DMS53 treated with DMSO at 0.1 percent for 48 hours (cell line): ENCODE measurements at regions not wholly inside any gene's neighbourhood (a gene's known extent, or its start where the extent isn't known, plus 50 kb on each side); places are given as distances from the start of the nearest gene placed in this dataset.
"Not testable (repeated sequence)": the region's sequence is repeated elsewhere in the genome, so short reads cannot be mapped to it uniquely, and the experiment has no call there.

ENCODE experiments used
- DNase-seq: peaks from one replicate; lab custom pipeline; 2025; ENCODE audit not compliant: unreplicated experiment; lab: John Stamatoyannopoulos, UW

DNA sequence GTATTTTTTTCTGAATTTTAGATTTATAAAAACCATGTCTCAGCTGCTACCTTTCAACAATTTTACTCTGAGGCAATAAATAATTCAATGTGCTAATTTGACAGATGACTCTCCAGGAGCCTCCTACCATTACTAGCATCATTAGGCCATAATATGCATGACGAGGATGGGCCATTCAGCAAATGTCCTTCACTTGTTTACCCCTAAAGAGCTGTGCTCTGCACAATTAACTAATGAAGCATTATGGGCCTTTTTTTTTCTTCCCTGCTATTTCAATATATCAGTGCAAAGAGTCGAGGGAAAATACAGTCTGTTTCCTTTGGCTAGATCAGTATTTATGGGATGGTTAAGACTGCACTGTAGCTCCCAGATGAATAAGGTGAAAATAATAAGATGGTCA lies 627.2 kb downstream of the ISL1 start:
- DNase-seq, result no peak

DNA sequence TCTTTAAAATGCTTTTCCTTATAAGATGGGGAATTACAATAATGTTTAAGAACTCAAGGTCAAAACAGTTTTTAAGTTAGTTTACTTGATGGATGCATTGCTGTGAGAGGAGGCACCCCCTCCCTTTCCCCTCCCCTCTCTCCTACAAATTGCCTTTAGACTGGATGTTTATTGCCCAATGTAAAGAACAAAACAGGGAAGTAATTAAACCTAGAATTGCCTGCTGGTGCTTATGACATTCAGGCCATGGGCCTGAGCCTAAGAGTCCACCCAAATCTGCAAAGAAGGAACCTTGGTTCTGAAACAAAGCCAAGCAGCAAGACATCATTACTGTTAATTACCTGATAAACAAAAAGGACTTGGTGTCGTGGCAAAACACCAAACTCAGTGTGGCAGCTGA lies 630.3 kb downstream of the ISL1 start:
- peak; percentile 35 for DNase-seq

DNA sequence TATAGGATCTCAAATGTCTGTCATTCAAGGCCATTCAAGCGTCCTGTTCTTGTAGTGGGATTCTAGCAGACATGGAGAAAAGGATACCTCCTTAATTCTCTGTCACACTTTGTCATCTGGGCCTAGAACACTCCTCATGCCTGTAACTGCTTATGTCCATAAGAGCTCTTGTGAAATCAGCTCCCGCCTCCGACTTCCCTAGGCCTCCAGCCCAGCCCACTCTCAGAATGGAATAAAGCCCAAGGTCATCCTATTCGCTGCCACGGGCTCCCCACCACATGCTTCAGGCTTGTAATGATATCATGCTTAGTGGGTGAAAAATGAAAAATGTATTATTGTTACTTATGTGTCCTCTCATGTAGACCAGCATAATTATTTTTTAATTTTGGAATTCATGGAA lies 632.5 kb downstream of the ISL1 start:
- no peak for DNase-seq

DNA sequence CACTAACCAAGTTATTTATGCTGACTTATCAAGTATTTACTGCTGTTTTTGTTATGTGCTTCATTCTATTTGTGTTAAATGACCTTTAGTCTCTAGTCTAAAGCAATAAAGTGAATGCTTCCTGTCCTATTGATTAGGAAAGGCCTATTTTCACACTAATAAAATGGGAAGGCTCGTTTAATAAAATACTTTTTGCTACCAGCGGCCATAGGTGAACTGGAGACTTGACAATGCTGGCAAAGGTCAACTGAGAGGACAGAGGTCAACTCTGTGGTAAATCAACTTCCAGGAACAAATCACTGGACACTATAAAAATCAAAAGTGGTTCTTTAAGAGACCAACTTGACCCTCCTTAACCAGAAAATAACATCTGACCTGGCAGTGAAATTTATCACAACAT lies 634.3 kb downstream of the ISL1 start:
- DNase-seq, result no peak

DNA sequence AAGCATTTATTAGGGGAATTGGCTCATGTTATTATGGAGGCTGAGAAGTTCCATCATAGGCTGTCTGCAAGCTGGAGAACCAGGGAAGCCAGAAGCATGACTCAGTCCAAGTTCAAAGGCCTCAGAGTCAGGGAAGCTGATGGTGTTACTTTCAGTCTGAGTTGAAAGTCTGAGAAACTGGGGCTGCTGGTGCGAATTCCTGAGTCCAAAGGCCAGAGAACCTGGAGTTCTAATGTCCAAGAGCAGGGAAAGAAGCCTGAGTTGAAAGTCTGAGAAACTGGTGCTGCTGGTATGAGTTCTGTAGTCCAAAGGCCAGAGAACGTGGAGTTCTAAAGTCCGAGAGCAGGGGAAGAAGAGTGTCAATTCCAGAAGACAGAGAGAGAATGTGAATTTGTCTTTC lies 641.1 kb downstream of the ISL1 start:
- DNase-seq, result no peak

DNA sequence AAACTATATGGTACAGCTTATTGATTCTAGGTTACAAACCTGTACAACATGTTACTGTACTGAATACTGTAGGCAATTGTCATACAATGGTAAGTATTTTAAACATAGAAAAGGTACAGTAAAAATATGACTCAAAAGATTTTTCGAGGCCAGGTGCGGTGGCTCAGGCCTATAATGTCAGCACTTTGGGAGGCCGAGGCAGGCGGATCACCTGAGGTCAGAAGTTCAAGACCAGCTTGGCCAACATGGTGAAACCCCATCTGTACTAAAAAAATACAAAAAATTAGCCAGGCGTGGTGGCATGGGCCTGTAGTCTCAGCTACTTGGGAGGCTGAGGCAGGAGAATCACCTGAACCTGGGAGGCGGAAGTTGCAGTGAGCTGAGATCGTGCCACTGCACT lies 646.6 kb downstream of the ISL1 start:
- not testable (repeated sequence) for DNase-seq

DNA sequence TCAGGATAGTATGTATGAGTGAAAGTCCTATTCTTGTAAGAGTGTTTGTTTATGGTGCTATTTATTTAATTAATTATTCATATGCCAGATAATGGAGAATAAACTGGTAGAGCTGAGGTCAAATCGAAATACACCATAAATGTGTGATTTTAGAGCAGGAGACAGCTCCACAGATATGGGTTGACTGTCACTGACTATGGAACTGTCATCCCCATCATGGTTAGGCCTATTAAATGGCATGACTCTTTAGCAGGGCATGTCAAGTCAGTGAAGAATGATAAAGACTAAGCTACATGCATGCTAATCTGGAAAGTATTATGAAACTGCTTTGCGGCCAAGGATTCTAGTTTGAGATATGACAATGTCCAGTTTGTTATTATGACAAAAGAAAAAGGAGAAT lies 658.6 kb downstream of the ISL1 start:
- no peak for DNase-seq

DNA sequence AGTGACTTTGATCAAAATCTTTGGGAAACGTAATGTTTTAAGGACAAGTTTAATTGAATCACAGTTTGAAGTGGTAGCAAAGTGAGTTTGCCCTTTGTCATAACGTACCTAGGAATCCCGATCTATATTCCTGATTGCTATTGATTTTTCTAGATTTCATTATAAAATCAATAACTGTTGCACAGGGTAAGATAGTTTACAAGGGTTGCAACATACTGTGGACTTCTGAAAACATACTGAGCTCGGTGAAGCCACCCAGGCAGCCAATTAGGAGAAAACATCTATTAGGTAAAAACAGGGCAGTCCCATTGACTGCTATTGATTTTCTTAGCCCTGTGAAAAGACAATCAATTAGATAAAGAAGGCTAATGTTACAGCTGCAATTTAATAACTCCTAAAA lies 659.9 kb downstream of the ISL1 start:
- no peak for DNase-seq

DNA sequence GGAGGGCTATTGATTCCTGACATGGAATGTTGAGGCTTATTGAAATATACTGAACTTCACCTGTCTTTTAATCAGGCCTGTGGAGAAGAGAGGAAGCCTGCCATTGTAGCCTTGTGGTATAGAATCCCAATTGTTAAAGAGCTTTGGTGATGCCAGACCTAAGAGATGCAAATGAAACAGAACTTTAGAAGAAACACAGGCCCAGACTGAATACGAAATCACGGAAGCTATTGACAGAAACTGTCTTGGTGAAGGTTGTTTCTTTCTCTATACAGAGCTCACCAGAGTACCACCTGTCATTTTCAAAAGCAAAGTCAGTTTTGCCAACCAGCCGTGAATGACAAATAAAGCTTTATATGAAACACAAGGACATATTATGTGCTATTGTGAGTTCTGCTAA lies 660.3 kb downstream of the ISL1 start:
- DNase-seq, result peak; percentile 37

DNA sequence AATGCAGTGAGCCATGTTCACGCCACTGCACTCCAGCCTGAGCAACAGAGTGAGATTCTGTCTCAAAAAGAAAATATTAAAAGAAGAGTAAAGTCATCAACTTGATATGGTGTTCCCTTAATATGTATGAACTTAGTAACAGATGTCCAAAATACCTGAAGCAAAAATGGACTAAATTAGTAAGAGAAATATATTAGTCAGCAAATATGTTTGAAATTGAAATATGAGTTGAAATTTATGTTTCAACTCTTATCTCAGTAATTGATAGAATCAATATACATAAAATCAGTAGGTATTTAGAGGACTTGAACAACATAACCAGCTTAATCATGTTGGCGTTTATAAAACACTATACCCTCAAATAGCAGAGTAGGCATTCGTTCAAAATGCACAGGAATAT lies 668.5 kb downstream of the ISL1 start:
- DNase-seq, result no peak

DNA sequence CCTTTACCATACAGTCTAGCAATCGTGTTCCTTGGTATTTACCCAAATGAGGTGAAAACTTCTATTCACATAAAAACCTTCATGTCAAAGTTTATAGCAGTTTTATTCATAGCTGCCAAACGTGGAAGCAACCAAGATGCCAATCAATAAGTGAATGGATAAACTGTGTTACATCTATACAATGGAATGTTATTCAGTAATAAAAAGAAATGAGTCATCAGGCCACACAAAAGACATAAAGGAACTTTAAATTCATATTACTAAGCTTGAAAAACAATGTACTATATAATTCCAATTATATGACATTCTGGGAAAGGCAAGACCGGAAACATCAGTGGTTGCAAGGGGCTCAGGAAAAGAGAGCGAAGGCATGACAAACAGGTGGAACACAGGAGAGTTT lies 679.9 kb downstream of the ISL1 start:
- no peak for DNase-seq

DNA sequence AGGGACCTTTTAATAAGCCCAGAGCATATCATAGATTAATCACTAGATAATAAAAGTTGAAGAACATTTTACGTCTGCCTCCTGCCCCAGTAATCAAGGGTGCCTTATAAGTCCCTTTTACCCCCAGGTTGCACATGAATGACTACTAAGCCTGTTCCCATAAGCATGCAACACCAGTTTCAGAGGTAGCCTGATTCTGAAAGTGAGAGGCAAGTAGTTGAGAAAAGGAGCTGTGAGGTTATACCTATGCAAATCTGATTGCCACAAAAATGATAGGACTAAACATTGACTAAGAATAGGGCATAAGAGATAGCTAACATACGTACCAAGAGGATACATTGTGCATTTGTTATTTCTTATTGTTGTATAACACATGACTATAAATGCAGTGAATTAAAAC lies 681.9 kb downstream of the ISL1 start:
- no peak for DNase-seq

DNA sequence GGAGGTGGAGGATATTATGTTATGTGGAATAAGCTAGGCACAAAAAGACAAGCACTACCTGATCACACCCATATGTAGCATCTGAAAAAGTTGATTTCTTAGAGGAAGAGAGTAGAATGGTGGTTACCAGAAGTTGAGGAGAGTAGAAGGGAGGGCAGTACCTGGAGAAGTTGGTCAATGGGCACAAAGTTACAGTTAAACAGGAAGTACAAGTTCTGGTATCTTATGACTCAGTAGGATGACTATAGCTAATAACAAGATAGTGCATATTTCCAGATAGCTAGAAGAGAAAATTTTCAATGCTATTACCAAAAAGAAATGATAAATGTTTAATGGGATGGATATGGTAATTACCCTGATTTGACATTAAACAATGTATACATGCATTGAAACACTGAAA lies 686.7 kb downstream of the ISL1 start:
- DNase-seq, result no peak

DNA sequence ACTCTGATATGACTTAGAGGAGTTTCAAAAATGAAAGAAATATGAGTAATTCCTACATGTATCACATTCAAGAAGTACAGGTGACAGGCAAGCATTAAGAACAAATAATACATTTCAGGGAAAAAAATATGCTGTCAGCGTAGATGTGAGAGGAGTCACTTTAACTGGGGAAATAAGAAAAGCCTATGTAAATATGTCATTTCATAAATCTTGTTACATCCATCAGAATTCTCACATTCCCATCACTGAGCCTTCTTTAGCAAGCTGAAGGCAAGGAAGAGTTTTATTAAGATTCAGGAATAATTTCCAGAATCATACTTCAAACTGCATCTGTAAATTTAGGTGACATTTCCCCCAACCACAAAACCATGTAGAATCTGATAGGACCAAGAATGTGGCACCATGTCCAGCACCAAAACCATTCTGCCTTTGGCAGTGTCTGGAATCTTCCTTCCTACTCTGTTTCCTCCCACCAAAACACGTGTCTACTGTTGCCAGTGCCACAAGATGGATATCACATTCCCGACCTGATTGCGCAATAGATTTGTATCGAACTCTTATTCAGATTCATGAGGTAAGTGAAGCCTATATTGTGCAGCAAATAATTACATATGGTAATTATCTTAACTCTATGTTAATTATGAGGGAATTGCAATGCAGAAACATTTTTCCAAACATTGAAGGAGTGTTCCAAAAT lies 690.9 kb downstream of the ISL1 start:
- no peak for DNase-seq

DNA sequence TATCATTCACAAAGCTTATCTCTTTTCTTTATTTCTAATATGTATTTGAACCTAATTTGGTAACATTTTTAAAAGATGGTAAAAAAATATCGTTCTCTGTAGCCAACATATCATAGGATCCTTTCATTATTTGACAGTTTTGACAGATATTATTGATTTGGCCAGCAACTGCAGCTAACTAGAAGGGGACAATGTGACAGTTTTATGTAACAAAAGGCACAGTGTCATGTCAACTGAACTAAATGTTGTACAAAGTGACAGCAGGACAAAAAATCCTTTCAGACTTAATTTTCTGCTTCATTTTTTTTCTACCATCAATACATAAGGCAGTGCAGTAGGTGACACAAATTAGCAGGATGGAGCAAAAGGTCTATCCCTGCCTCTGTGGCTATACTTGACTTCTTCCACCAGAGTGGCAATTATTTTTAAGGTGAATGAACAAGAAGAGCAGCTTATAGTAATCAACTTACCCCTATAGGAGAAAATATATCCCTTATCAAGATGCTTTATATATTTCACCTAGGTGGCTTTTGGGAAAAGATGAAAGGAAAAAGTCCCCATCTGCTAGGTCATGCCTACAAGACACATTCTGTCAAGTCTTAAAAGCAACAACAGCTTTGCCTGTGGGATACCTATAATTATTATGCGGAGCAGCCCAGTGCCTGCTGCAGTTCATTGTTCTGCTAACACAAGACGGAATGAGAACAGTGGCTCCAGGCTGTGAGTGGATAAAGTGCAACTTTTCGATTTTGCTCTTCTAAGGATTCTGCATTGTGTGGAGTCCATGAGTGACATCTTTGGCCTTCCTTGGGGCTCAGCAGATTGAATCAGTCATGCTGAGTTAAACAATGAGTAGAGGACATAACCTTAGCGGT lies 694.9 kb downstream of the ISL1 start:
- no peak for DNase-seq

DNA sequence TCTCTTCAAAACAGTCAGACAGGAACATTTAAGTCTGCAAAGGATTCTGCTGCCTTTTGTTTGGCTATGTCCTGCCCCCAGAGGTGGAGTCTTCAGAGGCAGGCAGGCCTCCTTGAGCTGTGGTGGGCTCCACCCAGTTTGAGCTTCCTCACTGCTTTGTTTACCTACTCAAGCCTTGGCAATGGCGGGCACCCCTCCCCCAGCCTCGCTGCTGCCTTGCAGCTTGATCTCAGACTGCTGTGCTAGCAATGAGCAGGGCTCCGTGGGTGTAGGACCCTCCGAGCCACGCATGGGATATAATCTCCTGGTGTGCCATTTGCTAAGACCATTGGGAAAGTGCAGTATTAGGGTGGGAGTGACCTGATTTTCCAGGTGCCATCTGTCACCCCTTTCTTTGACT lies 685.4 kb upstream of the ITGA1 start:
- not testable (repeated sequence) for DNase-seq

DNA sequence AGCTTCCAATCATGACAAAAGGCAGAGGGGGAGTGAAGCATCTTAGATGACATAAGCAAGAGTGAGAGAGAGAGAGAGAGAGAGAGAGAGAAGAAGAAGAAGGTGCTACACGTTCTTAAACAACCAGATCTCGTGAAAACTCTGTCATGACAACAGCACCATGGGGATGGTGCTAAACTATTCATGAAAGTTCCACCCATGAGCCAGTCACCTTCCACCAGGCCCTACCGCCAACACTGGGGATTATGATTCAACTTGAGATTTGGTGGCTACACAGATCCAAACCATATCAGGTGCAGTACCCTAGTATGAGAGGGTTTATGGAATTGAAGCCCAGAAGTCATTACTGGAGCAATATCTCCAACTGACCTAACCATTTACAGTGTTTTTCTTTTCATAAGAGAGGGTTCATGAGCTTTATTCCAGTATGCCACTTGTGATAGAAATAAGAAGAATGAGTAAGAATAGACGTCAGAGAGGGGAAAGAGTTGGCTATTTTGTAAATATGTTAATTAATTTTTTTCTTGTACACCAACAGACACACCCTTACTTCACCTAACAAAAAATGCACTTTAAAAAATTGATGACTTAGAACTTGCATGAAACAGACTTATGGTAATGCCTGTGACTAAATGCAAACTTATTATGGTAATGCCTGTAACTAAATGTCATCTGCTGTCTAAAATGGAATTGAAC lies 680.4 kb upstream of the ITGA1 start:
- DNase-seq, result no peak

DNA sequence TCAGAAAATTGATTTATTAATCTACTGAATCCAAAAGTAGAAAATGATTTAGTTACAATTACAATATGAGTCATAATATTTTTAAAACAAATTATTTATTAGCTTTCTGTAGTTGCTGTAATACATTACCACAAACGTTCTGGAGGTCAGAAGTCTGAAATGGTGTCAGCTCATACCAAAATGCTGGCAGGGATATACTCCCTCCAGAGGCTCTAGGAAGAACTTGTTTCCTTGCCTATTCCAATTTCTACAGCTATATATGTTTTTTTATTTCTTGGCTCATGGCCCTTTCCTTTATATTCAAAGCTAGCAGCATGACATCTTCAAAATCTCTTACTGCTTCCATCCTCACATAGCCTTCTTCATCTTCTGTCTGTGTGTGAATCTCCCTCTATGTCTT lies 667.9 kb upstream of the ITGA1 start:
- no peak for DNase-seq

DNA sequence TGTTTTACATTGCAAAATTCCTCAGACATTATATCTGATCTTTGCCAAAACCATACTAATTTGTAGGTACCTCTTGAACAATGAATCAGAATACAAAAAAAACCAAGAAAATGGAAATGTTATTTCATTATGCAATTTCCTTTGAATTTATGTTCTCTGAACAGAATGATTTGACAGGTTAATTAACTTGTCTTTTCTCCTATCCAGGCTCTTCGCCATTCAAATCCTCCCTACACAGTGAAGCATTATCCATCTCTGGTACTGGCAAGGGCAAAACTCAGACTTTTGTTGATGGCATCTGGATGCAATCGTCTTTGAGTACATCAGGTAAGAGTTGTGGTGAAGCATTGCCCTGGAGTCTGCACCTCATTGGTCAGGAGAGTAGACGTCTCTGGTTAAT lies 655.7 kb upstream of the ITGA1 start:
- DNase-seq, result no peak

DNA sequence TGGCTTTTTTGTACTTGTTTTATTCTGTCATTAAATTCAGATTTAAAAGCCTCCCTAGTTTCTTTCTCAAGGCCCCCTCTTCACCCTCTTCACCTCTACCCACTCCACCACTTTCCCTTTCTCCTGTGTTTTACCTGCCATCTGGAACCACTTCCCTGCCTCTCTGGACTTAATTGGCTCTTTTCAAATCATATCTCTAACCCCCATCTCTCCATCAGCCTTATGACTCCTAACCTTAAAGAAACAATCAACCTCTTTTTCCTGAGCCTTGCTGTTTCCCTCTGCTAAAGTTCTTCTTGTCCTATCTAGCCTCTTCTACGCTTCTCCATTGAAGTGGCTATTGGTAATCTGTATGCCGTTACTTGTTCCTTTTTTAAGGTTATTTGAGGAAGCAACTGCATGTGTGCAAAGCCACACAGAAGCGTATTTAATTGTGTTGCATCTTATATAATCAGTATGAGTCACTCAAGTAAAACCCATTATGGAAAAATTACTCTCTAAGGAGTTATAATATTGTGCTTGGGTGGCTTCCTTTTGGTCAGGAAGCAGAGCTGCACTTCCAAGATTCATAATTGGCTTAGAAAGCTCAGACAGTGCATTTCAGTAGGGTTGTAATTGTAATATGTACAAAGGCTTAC lies 653.6 kb upstream of the ITGA1 start:
- DNase-seq, result no peak

DNA sequence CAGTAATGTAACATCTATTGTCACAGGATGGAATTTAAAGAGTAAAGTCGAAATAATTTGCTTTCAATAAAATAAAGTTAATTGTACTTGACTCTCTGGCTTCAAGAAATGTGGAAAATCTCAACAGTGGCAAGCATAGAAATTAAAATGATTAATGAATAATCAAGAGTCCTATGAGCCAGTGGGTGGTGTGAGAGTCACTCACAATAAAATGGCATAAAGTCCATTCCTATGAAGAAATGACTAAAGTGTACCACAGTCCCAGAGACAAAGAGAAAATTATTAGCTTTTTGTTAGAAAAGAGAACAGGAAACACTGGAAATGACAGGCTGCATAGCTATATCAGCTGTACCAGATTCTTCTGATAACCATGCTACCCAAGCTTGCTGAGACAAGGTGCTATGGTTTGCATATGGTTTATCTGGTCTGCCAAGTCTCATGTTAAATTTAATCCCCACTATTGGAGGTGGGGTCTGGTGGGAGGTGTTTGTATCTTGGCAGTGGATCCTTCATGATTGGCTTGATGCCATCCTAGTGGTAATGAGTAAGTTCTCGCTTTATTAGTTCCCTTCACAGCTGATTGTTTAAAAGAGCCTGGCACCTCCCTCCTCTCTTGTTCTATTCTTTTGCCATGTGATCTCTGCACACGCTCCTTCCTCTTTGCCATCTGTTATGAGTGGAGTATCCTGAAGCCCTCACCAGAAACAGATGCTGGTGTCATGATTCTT lies 647.7 kb upstream of the ITGA1 start:
- DNase-seq, result no peak
